GM21528 (cell line): ENCODE measurements at regions not wholly inside any gene's neighbourhood (a gene's known extent, or its start where the extent isn't known, plus 50 kb on each side); places are given as distances from the start of the nearest gene placed in this dataset.
"Not testable (repeated sequence)": the region's sequence is repeated elsewhere in the genome, so short reads cannot be mapped to it uniquely, and the experiment has no call there.

Experiments
- ATAC-seq: cut with Tn5 transposase; IDR thresholded peaks from one replicate; pipeline ENCODE4 v1.9.1; 2021; ENCODE audit warnings: mild to moderate bottlenecking, moderate library complexity; ENCODE audit not compliant: unreplicated experiment, low FRiP score

GRCh38 chr18:54433368-54433767 lies 75.7 kb downstream of the C18orf54 start:
- no peak for ATAC-seq

- no peak for ATAC-seq
Observed at GRCh38 chr18:54433857-54434256, 76.2 kb downstream of the C18orf54 start.

- no peak for ATAC-seq
Observed at GRCh38 chr18:54434453-54434852, 76.7 kb downstream of the C18orf54 start.

- no peak for ATAC-seq
Observed at GRCh38 chr18:54436501-54436900, 78.8 kb downstream of the C18orf54 start.

GRCh38 chr18:54440292-54440691 lies 82.6 kb downstream of the C18orf54 start:
- ATAC-seq: no peak

GRCh38 chr18:54444319-54444914 lies 86.7 kb downstream of the C18orf54 start:
- ATAC-seq: peak; percentile 79

GRCh38 chr18:54453996-54454395 lies 96.3 kb downstream of the C18orf54 start:
- no peak for ATAC-seq

- ATAC-seq: no peak
Observed at GRCh38 chr18:54465502-54465901, 107.8 kb downstream of the C18orf54 start.

- ATAC-seq: no peak
Observed at GRCh38 chr18:54466248-54467005, 108.7 kb downstream of the C18orf54 start.

GRCh38 chr18:54479365-54479764 lies 111.7 kb upstream of the DYNAP start:
- ATAC-seq: no peak

GRCh38 chr18:54480616-54481015 lies 110.4 kb upstream of the DYNAP start:
- ATAC-seq: no peak

GRCh38 chr18:54502451-54502850 lies 88.6 kb upstream of the DYNAP start:
- not testable (repeated sequence) for ATAC-seq

GRCh38 chr18:54503131-54503894 lies 87.7 kb upstream of the DYNAP start:
- no peak for ATAC-seq

- ATAC-seq: no peak
Observed at GRCh38 chr18:54506516-54507261, 84.4 kb upstream of the DYNAP start.

GRCh38 chr18:54509793-54510192 lies 81.3 kb upstream of the DYNAP start:
- ATAC-seq: no peak

- ATAC-seq: no peak
Observed at GRCh38 chr18:54515149-54515548, 75.9 kb upstream of the DYNAP start.

GRCh38 chr18:54517521-54517920 lies 73.5 kb upstream of the DYNAP start:
- no peak for ATAC-seq

- no peak for ATAC-seq
Observed at GRCh38 chr18:54521846-54522245, 69.2 kb upstream of the DYNAP start.

GRCh38 chr18:54528942-54529376 lies 62.1 kb upstream of the DYNAP start:
- ATAC-seq: no peak

- ATAC-seq: no peak
Observed at GRCh38 chr18:54529444-54529843, 61.6 kb upstream of the DYNAP start.

GRCh38 chr18:54530285-54530684 lies 60.8 kb upstream of the DYNAP start:
- ATAC-seq: no peak
